Endothelial cell of umbilical vein (primary cell): ENCODE measurements at regions not wholly inside any gene's neighbourhood (a gene's known extent, or its start where the extent isn't known, plus 50 kb on each side); places are given as distances from the start of the nearest gene placed in this dataset.

Experiments
- BruUV-seq: library from RNA; stranded (reverse); fragments of 400-500 nt; replicated peaks from 2 replicates; lab custom pipeline; 2021; lab: Mats Ljungman, UMichigan
- CTCF ChIA-PET: fragments of 300-600, 350-600 bp; sonication (Branson Sonifier 250); formaldehyde crosslinking; loops from one replicate; lab custom pipeline; 2021; ENCODE audit warnings: antibody characterized with exemption, inconsistent platforms; lab: Charles Lee
- POLR2A ChIA-PET: fragments of 300-600, 350-600 bp; sonication (Branson Sonifier 250); formaldehyde crosslinking; loops from one replicate; lab custom pipeline; 2021; ENCODE audit warnings: antibody characterized with exemption, inconsistent platforms; lab: Charles Lee
- DNase-seq: peaks from one replicate; pipeline ENCODE4 v3.0.0-alpha.2; 2011; ENCODE audit warnings: low read depth, low spot score
- FAIRE-seq: peaks from 2 replicates; lab custom pipeline; 2011; peaks lifted over from hg19 to GRCh38; lab: Jason Lieb, UNC
- H2AFZ ChIP-seq: 2 replicates; pipeline ENCODE4 v1.6.0; 2012; ENCODE audit warnings: low read depth, low read length, control low read depth, inconsistent platforms
- H3K27ac ChIP-seq: 2 replicates; pipeline ENCODE4 v1.5.1; 2011; ENCODE audit warnings: low read depth, mild to moderate bottlenecking, control low read depth, low read length, moderate library complexity; ENCODE audit not compliant: insufficient read depth
- H3K27me3 ChIP-seq, 2 experiments: 2 replicates each; pipeline versions ENCODE4 v1.6.0 to v1.6.1; 2011; ENCODE audit warnings: low read length in 2 of 2, mixed read lengths in 1 of 2; ENCODE audit not compliant: control insufficient read depth in 2 of 2, insufficient read depth in 2 of 2
- H3K36me3 ChIP-seq, 2 experiments: 2 replicates in 1 of 2; 3 replicates in 1 of 2; pipeline ENCODE4 v1.5.1; 2011; ENCODE audit warnings: low read length in 2 of 2, mild to moderate bottlenecking in 1 of 2, moderate library complexity in 1 of 2; ENCODE audit not compliant: control insufficient read depth in 2 of 2, insufficient read depth in 2 of 2; ENCODE audit errors: extremely low read depth in 1 of 2
- H3K4me1 ChIP-seq: 3 replicates; pipeline ENCODE4 v1.5.1; 2011; ENCODE audit warnings: mild to moderate bottlenecking, low read length; ENCODE audit not compliant: control insufficient read depth, insufficient read depth; ENCODE audit errors: extremely low read depth
- H3K4me2 ChIP-seq: 2 replicates; pipeline ENCODE4 v1.6.1; 2011; ENCODE audit warnings: low read length, control low read depth, mixed read lengths; ENCODE audit not compliant: insufficient read depth
- H3K4me3 ChIP-seq, 3 experiments: fragments of 200-600 bp in 1 of 3; sonication (generic), shearing (Covaris generic) in 1 of 3; replicated peaks in 1 of 3; 2 replicates each; pipeline ENCODE4 v1.5.1; 2011 to 2016; ENCODE audit warnings: control low read depth in 3 of 3, low read length in 3 of 3, mild to moderate bottlenecking in 2 of 3, inconsistent platforms in 1 of 3, low read depth in 1 of 3, moderate library complexity in 1 of 3; ENCODE audit not compliant: insufficient read depth in 1 of 3
- H3K79me2 ChIP-seq: 2 replicates; pipeline ENCODE4 v1.6.0; 2012; ENCODE audit warnings: low read length, inconsistent platforms; ENCODE audit not compliant: control insufficient read depth, insufficient read depth
- H3K9ac ChIP-seq: replicated peaks from 2 replicates; pipeline ENCODE3; 2011; ENCODE audit warnings: low read length, control low read depth; ENCODE audit not compliant: insufficient read depth; ENCODE audit errors: extremely low read depth
- H3K9me1 ChIP-seq: replicated peaks from 3 replicates; pipeline ENCODE4 v1.6.0; 2011; ENCODE audit warnings: mild to moderate bottlenecking, low read length; ENCODE audit not compliant: control insufficient read depth, insufficient read depth; ENCODE audit errors: extremely low read depth
- H3K9me3 ChIP-seq: replicated peaks from 2 replicates; pipeline ENCODE4 v1.5.1; 2012; ENCODE audit warnings: low read length, inconsistent platforms; ENCODE audit not compliant: control insufficient read depth, insufficient read depth
- H4K20me1 ChIP-seq: replicated peaks from 2 replicates; pipeline ENCODE3; 2011; ENCODE audit warnings: mild to moderate bottlenecking, low read length; ENCODE audit not compliant: control insufficient read depth, insufficient read depth; ENCODE audit errors: extremely low read depth
- CTCF ChIP-seq, 2 donors: IDR thresholded peaks; 1 replicate in 1 of 2; 2 replicates in 1 of 2; pipeline ENCODE4 v1.5.1; 2011; ENCODE audit warnings: low read length in 2 of 2, mild to moderate bottlenecking in 2 of 2, moderate library complexity in 2 of 2, control low read depth in 1 of 2, inconsistent platforms in 1 of 2, low read depth in 1 of 2; ENCODE audit not compliant: insufficient read depth in 1 of 2; ENCODE audit errors: extremely low read depth in 1 of 2
- EZH2 ChIP-seq: IDR thresholded peaks from 2 replicates; pipeline ENCODE4 v1.6.1; 2012; ENCODE audit warnings: borderline replicate concordance, low read depth, mild to moderate bottlenecking, moderate library complexity, low read length, inconsistent platforms; ENCODE audit not compliant: severe bottlenecking
- FOS ChIP-seq: IDR thresholded peaks from 2 replicates; pipeline ENCODE4 v1.6.1; 2011; ENCODE audit warnings: mild to moderate bottlenecking, low read length, moderate library complexity, borderline replicate concordance; ENCODE audit not compliant: insufficient read depth
- MAX ChIP-seq: IDR thresholded peaks from 2 replicates; pipeline ENCODE4 v1.6.1; 2011; ENCODE audit not compliant: insufficient read depth, insufficient read length
- MYC ChIP-seq: IDR thresholded peaks from one replicate; pipeline ENCODE4 v1.6.1; 2011; ENCODE audit warnings: mild to moderate bottlenecking, low read depth, low read length
- POLR2A ChIP-seq: IDR thresholded peaks from 2 replicates; pipeline ENCODE4 v1.6.1; 2012; ENCODE audit warnings: low read depth, mild to moderate bottlenecking, control low read depth, low read length
- POLR2AphosphoS5 ChIP-seq: IDR thresholded peaks from 2 replicates; pipeline ENCODE4 v1.6.1; 2012; ENCODE audit warnings: low read depth, mild to moderate bottlenecking, control low read depth, low read length, moderate library complexity; ENCODE audit not compliant: insufficient read depth
- dilution Hi-C: fragments of 300-500 bp; cut with MboI; formaldehyde crosslinking; loops from one replicate; pipeline ENCODE4 v1.15.0; 2019; ENCODE audit warnings: low sequenced_read_pairs; ENCODE audit not compliant: extremely low pct_ligation_motif_present
- intact Hi-C: fragments of 100-400 bp; cut with micrococcal nuclease; formaldehyde crosslinking; loops from one replicate; pipeline ENCODE4 v1.10.0; 2022

- FAIRE-seq (peak; percentile 8), DNase-seq (peak; percentile 70)
- H3K9me3 ChIP-seq, result no peaks in the 10 kb centered on the region
- H3K27ac ChIP-seq, result peak overlapping the region; percentile 47
- dilution Hi-C loops, result no loop called here
- ChIA-PET CTCF (interaction anchor here (0.6 to 6.5 kb wide), 57 partner anchors 8 to 1237 kb away, joined by 3 to 186 read pairs (median 5); no protein-coding TSS in a partner anchor), POLR2A (interaction anchor here (0.7 kb wide), 1 partner anchor 102 kb away, joined by 3 read pairs; no protein-coding TSS in a partner anchor)
- no peaks in the 10 kb centered on the region for H3K27me3 ChIP-seq
- no peaks in the 10 kb centered on the region for H4K20me1 ChIP-seq
- intact Hi-C loops, result loop anchor here (1.0 to 10.0 kb wide), 16 partner anchors 59 to 1381 kb away; partner anchors contain the start of gene DYNLT5
- peak overlapping the region; percentile 53 for H2AFZ ChIP-seq
- TF ChIP-seq EZH2 (no peak), MAX (no peak), POLR2A (no peak), POLR2AphosphoS5 (no peak)
- H3K4me1 ChIP-seq, result peaks cover 13% of the 10 kb centered on the region
- H3K4me2 ChIP-seq, result no peak overlapping the region
- H3K4me3 ChIP-seq, result no peak overlapping the region
- H3K79me2 ChIP-seq, result no peaks in the 10 kb centered on the region
- no peaks in the 10 kb centered on the region for H3K36me3 ChIP-seq
- no peaks in the 10 kb centered on the region for H3K9me1 ChIP-seq
- TSS peak; percentile 75 for BruUV-seq
- peak overlapping the region; percentile 18 for H3K9ac ChIP-seq
Observed at GRCh38 chr1:66445492-66446181, 88.3 kb upstream of the SGIP1 start.

GRCh38 chr1:66446261-66447001, 87.5 kb upstream of the SGIP1 start:
- intact Hi-C loops, result loop anchor here (1.0 to 10.0 kb wide), 16 partner anchors 58 to 1382 kb away; partner anchors contain the start of gene DYNLT5
- Histone ChIP-seq H3K36me3 (no peaks in the 10 kb centered on the region), H3K79me2 (no peaks in the 10 kb centered on the region), H3K4me3 (no peak overlapping the region), H2AFZ (peak overlapping the region; percentile 53), H3K9me3 (no peaks in the 10 kb centered on the region), H3K4me2 (no peak overlapping the region), H3K9me1 (no peaks in the 10 kb centered on the region), H3K27me3 (no peaks in the 10 kb centered on the region), H3K4me1 (peaks cover 13% of the 10 kb centered on the region), H4K20me1 (no peaks in the 10 kb centered on the region), H3K27ac (peak overlapping the region; percentile 47), H3K9ac (peak overlapping the region; percentile 18)
- CTCF ChIA-PET, result interaction anchor here (0.6 to 6.5 kb wide), 66 partner anchors 8 to 1238 kb away, joined by 3 to 186 read pairs (median 5); partner anchors contain the start of gene DYNLT5
- POLR2A ChIA-PET, result interaction anchor here (0.7 kb wide), 1 partner anchor 103 kb away, joined by 3 read pairs; no protein-coding TSS in a partner anchor
- dilution Hi-C loops, result no loop called here
- no TSS peak for BruUV-seq
- FAIRE-seq (peak; percentile 60), DNase-seq (peak; percentile 89)
- TF ChIP-seq MYC, result no peak
- TF ChIP-seq POLR2A, result no peak
- peak; percentile 51 to 65 for TF ChIP-seq CTCF (IDR thresholded peaks at IDR 0.05; ENCODE audit: extremely low read depth in 1 of 2, insufficient read depth in 1 of 2, low read depth in 1 of 2, low read length in 2 of 2)
- TF ChIP-seq FOS, result no peak
